Gastroesophageal sphincter (tissue), 3 donors: ENCODE measurements at regions not wholly inside any gene's neighbourhood (a gene's known extent, or its start where the extent isn't known, plus 50 kb on each side); places are given as distances from the start of the nearest gene placed in this dataset.

Experiments used
- POLR2AphosphoS5 ChIP-seq: sonication (generic); formaldehyde crosslinking; IDR thresholded peaks from one replicate; pipeline ENCODE4 v1.6.1; 2017; ENCODE audit warnings: antibody characterized with exemption
- TF ChIP-seq, protein P1 (sequence below), 4 experiments: fragments of 200-600 bp in 2 of 4; fragments of 450-650 bp in 2 of 4; sonication (generic) in 1 of 4; IDR thresholded peaks; one replicate each; pipeline ENCODE4 v1.5.1; 2017 to 2019; ENCODE audit warnings: antibody characterized with exemption in 4 of 4, mild to moderate bottlenecking in 2 of 4, moderate library complexity in 2 of 4

DNA sequence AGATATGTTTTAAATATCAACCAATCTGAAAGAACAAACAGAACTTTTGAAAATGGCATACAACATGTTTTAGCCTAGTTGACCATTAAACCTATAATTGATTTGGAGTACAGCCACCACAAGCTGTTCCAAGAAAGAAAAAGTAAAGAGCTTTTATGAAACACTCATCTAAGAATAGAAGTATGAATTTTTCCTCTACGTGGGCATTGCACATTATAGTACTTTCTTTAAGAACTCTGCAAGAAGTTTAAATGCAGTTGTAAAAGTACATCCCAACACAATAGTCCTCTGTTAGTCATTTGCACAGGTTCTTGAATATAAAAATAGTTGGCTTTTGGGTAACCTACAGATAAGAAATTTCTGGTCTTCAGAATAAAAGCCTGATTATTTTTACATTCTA, 933.6 kb upstream of the ADGRL3 start:
- TF ChIP-seq, protein P1, sequence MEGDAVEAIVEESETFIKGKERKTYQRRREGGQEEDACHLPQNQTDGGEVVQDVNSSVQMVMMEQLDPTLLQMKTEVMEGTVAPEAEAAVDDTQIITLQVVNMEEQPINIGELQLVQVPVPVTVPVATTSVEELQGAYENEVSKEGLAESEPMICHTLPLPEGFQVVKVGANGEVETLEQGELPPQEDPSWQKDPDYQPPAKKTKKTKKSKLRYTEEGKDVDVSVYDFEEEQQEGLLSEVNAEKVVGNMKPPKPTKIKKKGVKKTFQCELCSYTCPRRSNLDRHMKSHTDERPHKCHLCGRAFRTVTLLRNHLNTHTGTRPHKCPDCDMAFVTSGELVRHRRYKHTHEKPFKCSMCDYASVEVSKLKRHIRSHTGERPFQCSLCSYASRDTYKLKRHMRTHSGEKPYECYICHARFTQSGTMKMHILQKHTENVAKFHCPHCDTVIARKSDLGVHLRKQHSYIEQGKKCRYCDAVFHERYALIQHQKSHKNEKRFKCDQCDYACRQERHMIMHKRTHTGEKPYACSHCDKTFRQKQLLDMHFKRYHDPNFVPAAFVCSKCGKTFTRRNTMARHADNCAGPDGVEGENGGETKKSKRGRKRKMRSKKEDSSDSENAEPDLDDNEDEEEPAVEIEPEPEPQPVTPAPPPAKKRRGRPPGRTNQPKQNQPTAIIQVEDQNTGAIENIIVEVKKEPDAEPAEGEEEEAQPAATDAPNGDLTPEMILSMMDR (IDR thresholded peaks at IDR 0.05) = no peak
- TF ChIP-seq POLR2AphosphoS5 = no peak
